GM12875 (cell line): ENCODE measurements at regions not wholly inside any gene's neighbourhood (a gene's known extent, or its start where the extent isn't known, plus 50 kb on each side); places are given as distances from the start of the nearest gene placed in this dataset.

Experiments used
- H3K4me3 ChIP-seq: one replicate; pipeline ENCODE4 v1.5.1; 2011; ENCODE audit warnings: low read depth, low read length, control low read depth
- CTCF ChIP-seq: IDR thresholded peaks from 2 replicates; pipeline ENCODE4 v1.5.1; 2011; ENCODE audit warnings: low read depth, mild to moderate bottlenecking, control low read depth, inconsistent platforms, low read length, moderate library complexity, borderline replicate concordance; ENCODE audit not compliant: insufficient read depth

GRCh38 chr3:78426454-78426853 lies 1341.3 kb downstream of the ROBO1 start:
- no peak for TF ChIP-seq CTCF
- H3K4me3 ChIP-seq = no peak overlapping the region

DNA sequence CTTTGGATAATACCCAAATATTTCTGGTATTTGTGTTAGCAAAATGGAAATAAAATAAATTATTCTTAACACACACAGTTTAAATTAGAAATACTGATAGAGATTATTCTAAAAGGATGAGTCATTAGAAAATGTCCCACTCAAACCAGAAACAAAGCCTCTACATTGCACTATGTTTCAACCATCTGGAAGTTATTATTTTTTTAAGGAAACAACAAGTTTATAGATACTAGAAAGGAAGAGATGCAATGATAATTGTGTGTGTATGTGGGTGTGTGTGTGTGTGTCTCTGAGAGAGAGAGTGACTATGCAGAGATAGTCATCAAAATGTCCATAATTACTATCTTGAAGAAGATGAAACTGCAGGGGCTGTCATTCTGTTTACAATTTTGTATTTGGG lies 1340.5 kb downstream of the ROBO1 start:
- no peak for TF ChIP-seq CTCF
- H3K4me3 ChIP-seq = no peak overlapping the region

- no peak for TF ChIP-seq CTCF
These were observed 1337.1 kb downstream of the ROBO1 start for GRCh38 chr3:78430741-78431140.

DNA sequence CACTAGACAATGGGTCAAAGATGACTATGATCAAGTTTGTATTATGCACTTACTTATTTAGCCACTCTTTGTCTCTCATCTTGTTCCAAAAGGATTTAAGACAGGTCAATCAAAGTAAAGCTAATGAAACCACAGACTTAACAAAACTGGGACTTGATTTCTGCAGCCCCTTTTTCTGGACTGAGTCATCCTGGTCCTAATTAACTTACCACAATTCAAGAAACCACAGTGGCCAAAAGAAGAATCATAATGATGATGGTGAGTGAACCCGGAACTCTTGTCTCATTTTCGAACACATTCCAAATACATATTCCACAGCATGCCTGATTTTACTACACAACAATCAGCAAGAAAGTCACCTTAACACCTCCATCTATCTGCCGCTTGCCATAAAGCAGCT lies 1333.0 kb downstream of the ROBO1 start:
- TF ChIP-seq CTCF = no peak
- no peak overlapping the region for H3K4me3 ChIP-seq

More at GRCh38 chr3:78430741-78431140, 1337.1 kb downstream of the ROBO1 start:
- no peak overlapping the region for H3K4me3 ChIP-seq

DNA sequence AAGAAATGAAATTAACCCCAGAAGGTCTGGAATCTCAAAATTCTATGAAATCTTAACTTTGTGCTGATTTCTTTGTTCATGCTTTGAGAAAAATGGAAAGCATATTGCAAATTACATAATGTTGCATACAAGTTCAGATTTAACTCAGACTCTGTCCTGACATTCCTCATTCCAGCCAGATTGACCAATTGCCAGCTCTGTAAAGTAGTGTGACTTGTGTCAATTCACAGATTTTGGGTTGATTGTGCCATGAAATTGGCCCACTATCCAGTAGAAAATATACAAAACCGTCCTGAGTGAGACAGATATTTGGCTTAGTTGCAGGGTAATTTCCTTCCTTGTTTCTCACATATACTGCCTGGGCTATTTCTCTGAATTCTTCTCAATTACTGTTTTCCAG lies 1312.6 kb downstream of the ROBO1 start:
- TF ChIP-seq CTCF = no peak
- no peak overlapping the region for H3K4me3 ChIP-seq

DNA sequence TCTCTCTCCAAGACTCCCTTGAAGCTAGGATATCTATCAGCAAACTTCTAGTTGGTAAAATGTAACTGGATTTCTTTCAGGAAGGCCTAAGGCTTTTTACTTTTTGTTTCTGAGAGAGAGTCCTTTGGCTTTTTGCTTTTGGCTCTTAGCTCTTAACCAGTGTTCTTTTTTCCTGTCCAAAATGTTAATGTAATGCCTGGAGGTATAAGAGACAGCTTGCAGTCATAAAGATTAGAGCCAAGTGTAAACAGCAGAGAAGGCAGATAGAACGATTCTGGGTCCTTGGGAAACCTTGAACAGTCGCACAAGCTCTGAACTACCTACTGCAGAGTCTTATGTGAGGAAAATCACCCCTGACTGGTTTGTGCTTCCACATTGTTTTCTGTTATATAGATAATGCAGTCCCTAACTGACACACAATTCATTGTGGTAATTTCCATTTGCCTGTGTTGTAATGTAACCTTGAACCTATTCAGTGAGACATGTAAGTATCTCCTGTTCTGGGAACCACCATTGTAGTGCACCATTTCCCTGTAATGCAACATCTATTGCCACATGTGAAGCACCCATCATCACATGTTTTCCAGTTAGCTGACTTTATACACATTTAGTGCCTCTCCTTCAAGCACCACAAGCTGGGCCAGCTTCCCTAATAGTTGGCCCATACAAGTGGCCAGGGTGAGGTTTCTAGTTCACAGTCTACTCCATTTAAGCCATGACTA lies 1311.9 kb downstream of the ROBO1 start:
- TF ChIP-seq CTCF = no peak
- no peak overlapping the region for H3K4me3 ChIP-seq

DNA sequence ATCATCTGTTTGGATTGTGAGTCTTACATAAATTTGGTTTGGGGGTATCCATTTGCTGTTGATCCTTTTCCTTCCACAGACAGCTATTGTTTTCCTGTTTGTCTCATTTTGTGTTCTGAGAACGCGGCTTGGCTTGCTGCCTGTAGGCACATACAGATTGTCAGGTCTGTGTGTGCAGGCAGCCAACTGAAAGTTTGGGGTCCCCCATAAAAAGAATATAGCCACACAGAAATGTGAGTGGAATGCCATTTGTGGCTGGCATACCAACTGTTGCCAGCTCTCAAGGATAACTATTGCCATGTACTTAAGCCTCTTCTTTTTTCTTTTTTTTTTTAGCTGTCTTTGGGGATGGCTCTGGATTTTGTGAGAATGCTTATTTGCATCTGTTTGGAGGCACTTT lies 1308.0 kb downstream of the ROBO1 start:
- no peak for TF ChIP-seq CTCF
- H3K4me3 ChIP-seq = no peak overlapping the region
